ENCODE measurements at regions not wholly inside any gene's neighbourhood (a gene's known extent, or its start where the extent isn't known, plus 50 kb on each side); places are given as distances from the start of the nearest gene placed in this dataset.
A peak's percentile ranks its signal among the peaks of the same experiment; 100 is the strongest.
"Not testable (repeated sequence)": the region's sequence is repeated elsewhere in the genome, so short reads cannot be mapped to it uniquely, and the experiment has no call there.

DNA sequence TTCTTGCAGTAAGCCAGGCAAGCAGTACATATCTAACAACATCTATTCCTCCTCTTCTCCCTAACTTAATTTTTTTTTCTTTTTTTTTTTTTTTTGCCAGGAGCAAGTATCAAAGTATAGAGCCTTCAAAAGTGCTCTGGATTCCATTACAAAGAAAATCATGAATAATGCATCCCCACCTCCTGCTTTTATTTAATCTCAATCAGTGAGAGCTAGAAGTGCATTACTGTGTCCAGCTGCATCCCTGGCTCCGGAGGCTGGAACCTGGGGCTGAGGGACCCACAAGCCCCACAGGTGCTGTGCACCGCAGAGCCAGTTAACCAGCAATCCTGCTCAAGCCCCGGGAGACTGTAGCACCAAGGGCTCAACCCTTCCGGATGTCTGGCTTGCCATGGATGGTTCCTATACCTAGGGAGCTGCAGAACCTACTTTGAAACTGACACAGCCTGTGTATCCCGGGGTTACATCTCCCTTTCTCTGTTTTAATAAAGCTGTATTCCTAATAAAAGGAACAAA, 455.9 kb upstream of the RUNX1 start:
- DNase-seq (ENCODE audit: low read depth in 2 of 2): no peak

DNA sequence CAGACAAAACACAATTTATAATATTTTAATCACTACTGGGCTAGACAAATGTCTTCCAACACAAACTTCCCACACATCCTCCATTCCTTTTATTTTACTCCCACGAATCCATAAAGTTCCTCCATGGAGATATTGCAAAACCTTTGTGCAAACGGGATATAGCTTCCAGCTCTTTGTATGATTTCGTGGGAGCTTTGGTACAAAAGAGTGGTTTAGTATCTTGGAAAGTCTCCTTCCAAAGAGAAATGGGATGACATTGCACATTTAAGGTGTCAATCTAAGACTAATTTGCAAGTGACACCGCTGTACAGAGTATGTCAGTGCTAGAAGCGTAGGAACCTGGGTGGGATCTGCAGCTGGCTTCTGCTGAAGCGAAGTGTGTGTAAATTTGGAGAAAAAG, 455.2 kb upstream of the RUNX1 start:
- no peak for DNase-seq (ENCODE audit: low read depth in 2 of 2)

- DNase-seq (ENCODE audit: low read depth in 2 of 2): peak in 1 of 2 donors; percentile 24
Measured at GRCh38 chr21:35503671-35504070, 454.6 kb upstream of the RUNX1 start.

- DNase-seq (ENCODE audit: low read depth in 2 of 2): no peak
Measured at GRCh38 chr21:35502821-35503220, 453.7 kb upstream of the RUNX1 start.

GRCh38 chr21:35497522-35497921, 448.4 kb upstream of the RUNX1 start:
- not testable (repeated sequence) for DNase-seq (ENCODE audit: low read depth in 2 of 2)

DNA sequence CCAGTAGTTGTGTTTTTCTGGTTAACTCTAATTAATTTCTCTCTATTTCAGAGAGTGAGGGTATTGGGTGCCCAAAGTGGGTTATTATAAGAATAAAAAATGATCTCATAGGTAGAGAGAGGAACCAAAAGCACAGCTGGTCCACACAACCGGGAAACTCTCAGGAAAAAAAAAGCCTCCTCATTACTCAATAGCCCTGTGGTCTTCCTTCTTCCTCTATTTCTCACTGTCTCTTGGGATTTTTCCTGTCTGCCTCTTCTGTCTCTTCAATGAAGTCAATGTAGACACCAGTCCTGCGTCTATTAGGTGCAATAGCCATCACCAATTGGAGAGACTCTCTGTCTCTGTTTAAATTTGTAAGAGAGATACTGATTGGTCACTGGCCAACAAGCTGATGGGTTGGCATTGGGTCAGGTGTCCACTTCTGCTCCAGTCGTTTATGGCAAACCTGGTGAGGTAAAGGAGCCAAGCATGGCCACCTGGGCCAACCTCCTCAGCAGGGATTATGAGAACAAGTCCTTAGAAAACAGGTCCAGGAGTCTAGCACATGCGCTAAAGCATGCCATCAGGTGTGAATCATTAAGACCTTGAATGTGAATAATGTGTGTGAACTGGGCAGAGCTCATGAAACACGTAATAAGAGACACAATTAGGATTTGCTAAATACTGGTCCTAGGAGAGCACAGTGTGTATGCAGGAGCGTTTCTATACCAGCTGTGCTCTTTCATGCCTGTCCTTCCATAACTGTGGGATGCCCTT, 443.0 kb upstream of the RUNX1 start:
- no peak for DNase-seq (ENCODE audit: low read depth in 2 of 2)

DNA sequence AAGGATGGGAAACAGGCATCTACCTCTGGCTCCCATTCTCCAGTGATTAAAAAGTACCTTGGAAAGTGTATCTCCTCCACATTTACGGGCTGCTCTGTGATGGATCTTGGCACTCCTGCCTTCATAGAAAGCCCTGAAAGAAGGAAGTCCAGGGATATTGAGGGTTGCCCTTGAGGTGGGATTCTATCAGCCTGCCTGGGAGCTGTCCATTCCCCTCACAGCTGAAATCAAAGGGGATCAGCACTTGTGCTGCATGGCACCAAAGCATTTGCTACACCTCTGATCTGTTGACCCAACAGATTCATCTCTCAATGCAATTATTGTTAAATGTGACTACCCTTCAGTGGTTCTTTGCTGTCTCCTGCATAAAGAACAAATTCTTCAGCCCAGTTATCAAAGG, 442.0 kb upstream of the RUNX1 start:
- no peak for DNase-seq (ENCODE audit: low read depth in 2 of 2)

GRCh38 chr21:35489389-35489980, 440.4 kb upstream of the RUNX1 start:
- DNase-seq (ENCODE audit: low read depth in 2 of 2): no peak

DNA sequence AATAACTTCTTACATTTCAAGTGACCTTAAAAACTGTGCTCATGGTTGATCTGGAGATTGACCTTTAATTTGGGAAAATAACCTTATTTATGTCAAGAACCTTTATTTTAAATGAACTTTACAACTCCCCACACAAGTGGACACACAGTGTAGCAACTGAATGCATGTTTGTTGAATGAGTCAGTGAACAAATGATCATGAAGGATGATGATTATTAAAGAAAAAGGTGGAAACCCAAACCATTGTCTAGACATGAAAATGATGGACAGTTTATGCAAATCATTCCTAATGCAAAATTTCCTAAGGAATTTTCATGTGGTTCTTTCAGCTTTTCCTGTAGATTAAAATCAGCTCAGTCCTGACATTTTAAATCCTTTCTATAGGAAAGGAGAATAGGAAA, 439.8 kb upstream of the RUNX1 start:
- DNase-seq (ENCODE audit: low read depth in 2 of 2): no peak

DNA sequence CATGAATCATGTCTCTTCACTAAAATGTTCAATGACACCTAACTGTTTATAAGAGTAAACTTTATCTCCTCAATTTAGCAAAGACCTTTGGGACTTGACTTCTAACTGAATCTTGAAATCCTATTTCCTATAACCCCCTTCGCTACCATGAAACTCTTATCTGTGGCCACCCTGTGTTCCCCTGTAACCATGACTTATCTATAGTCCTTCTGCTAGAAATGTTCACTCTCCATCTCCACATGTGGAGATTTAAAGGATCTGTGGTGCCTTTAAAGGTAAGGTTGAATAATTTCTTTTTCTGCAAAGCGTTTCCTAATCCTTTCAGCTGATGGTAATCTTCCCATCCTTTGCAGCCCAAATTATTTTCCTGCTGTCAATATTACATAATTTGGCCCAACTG, 436.3 kb upstream of the RUNX1 start:
- no peak for DNase-seq (ENCODE audit: low read depth in 2 of 2)

- no peak for DNase-seq (ENCODE audit: low read depth in 2 of 2)
Measured at GRCh38 chr21:35484851-35485250, 435.7 kb upstream of the RUNX1 start.

- DNase-seq (ENCODE audit: low read depth in 2 of 2): no peak
Measured at GRCh38 chr21:35484032-35484431, 434.9 kb upstream of the RUNX1 start.

DNA sequence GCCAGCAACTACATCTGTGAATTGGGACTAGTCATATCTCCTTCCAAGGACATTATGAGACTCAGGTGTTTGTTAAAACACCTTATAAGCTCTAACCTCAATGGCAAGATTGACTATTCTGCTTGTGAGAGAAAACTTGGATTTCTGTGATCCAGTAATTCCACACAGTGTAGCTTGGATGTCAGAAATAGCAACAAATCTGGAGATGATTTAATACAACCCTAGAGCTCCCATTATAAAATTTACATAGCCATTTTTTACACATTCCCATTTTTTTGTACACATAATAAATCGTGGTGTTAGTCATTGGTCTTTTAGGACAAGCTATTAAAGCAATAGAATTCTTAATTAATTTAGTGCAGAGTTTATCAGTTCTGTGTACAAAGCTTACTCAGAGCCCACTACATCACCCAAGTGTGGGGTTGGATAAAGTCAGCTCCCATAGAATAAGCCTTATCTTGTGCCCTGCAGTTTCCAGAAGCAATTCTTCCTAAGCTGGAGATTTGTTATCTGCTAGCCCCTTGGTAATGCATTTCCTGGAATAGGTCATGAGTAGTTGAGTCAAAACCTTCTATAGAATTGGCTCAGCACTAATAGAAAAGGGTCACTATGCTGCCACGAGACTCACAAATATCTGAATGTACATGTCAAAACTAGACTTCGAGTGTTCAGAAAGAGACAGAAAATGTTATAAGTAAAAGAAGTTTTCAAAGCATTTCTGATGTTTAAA, 434.0 kb upstream of the RUNX1 start:
- peak in 1 of 2 donors; percentile 5 for DNase-seq (ENCODE audit: low read depth in 2 of 2)

- DNase-seq (ENCODE audit: low read depth in 2 of 2): no peak
Measured at GRCh38 chr21:35482096-35482495, 433.0 kb upstream of the RUNX1 start.

GRCh38 chr21:35481005-35481404, 431.9 kb upstream of the RUNX1 start:
- no peak for DNase-seq (ENCODE audit: low read depth in 2 of 2)

- DNase-seq (ENCODE audit: low read depth in 2 of 2): no peak
Measured at GRCh38 chr21:35479529-35479928, 430.4 kb upstream of the RUNX1 start.

- DNase-seq (ENCODE audit: low read depth in 2 of 2): no peak
Measured at GRCh38 chr21:35479065-35479448, 430.0 kb upstream of the RUNX1 start.

DNA sequence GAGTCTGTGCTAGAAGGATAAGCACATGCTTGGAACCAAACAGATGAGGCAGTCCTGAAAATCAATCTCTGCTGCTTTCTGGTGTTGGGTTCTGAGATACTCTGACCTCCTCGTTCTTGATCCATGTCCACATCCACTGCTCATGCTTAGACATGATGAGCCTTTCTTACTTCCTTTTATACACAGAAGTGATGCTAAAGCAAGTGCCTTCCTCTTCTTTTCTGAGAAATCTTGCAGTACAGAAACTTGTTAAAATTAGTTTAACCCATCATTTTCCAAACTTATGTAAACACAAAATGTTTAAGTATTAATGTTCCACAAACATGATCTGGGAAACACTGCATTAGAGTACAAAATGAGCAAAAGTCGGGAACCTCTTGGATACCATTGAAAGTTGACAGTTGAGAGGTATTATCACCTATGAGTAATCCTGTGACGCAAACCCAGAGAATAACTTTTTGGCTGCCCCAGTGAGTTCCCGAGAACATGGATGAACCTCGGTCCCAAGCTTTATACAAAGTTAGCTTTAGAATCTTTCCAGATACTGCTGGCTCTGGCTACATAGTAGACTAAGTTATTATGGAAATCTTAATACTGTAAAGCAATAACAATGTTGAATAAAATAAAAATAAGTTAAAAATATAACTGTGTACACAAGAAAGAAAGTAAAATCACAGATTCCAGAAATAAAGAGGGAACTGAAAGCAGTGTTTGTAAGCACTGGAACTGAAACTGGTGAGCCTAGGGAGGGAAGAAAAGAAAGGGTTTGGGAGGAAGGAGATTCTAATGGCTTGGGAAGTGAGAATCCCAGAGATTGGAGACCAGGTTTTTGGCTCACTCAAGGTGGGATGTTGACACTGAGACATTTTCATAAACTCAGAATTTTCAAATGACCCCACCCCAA, 429.3 kb upstream of the RUNX1 start:
- no peak for DNase-seq (ENCODE audit: low read depth in 2 of 2)

- DNase-seq (ENCODE audit: low read depth in 2 of 2): no peak
Measured at GRCh38 chr21:35477622-35478021, 428.5 kb upstream of the RUNX1 start.

GRCh38 chr21:35476621-35477395, 427.7 kb upstream of the RUNX1 start:
- peak in 1 of 2 donors; percentile 30 for DNase-seq (ENCODE audit: low read depth in 2 of 2)

GRCh38 chr21:35475762-35476161, 426.7 kb upstream of the RUNX1 start:
- peak in 1 of 2 donors; percentile 8 for DNase-seq (ENCODE audit: low read depth in 2 of 2)
